ENCODE measurements at regions not wholly inside any gene's neighbourhood (a gene's known extent, or its start where the extent isn't known, plus 50 kb on each side); places are given as distances from the start of the nearest gene placed in this dataset.

GRCh38 chr3:168974617-168975403 lies 688.7 kb downstream of the MECOM start:
- TF ChIP-seq CTCF (IDR thresholded peaks at IDR 0.05; ENCODE audit: low read length) (no peak), EZH2 (IDR thresholded peaks at IDR 0.05; ENCODE audit: borderline replicate concordance, low read length) (no peak)
